GM21390 (cell line): ENCODE measurements at regions not wholly inside any gene's neighbourhood (a gene's known extent, or its start where the extent isn't known, plus 50 kb on each side); places are given as distances from the start of the nearest gene placed in this dataset.
"Not testable (repeated sequence)": the region's sequence is repeated elsewhere in the genome, so short reads cannot be mapped to it uniquely, and the experiment has no call there.

Source experiments
- ATAC-seq: cut with Tn5 transposase; IDR thresholded peaks from one replicate; pipeline ENCODE4 v1.9.1; 2021; ENCODE audit not compliant: unreplicated experiment

- ATAC-seq, result not testable (repeated sequence)
Observed at GRCh38 chrX:19229896-19230295, 107.6 kb upstream of the ADGRG2 start.

- ATAC-seq, result no peak
Observed at GRCh38 chrX:19237901-19238300, 105.8 kb upstream of the PDHA1 start.

GRCh38 chrX:19243431-19243830 lies 100.3 kb upstream of the PDHA1 start:
- ATAC-seq, result no peak

DNA sequence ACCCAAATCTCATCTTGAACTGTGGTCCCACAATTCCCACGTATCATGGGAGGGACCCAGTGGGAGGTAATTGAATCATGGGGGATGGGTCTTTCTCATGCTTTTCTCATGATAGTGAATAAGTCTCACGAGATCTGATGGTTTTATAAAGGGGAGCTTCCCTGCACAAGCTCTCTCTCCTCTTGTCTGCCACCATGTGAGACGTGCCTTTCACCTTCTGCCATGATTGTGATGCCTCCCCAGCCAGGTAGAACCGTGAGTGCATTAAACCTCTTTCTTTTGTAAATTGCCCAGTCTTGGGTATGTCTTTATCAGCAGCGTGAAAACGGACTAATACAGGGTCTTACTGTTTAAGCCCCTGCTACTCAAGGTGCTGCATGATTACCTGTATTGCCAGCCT lies 98.8 kb upstream of the PDHA1 start:
- ATAC-seq, result not testable (repeated sequence)

DNA sequence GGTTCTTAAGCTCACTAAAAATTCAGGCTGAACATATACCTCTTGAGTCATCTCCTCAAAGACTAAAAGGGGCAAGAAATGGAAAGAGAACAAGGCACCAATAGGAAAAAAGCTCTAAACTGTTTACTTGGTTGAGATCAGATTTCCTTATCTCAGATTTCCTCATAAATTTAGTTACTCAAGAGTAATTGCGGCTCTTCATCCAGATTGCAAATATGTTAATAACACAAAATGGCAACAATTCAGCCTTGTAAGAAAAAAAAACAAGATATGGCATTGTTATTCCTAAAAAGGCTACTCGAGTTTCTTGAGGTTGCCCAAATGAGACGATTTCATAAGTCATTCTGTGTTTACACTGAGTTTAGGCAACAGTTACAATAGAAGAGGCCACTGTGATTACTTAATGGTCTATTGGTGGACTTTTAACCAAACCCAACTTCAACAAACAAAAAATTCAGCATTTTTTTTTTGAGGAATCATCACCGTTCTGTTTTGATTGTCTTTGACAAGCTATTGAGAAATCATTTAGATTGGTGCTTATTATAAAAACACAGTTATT lies 97.9 kb upstream of the PDHA1 start:
- no peak for ATAC-seq

DNA sequence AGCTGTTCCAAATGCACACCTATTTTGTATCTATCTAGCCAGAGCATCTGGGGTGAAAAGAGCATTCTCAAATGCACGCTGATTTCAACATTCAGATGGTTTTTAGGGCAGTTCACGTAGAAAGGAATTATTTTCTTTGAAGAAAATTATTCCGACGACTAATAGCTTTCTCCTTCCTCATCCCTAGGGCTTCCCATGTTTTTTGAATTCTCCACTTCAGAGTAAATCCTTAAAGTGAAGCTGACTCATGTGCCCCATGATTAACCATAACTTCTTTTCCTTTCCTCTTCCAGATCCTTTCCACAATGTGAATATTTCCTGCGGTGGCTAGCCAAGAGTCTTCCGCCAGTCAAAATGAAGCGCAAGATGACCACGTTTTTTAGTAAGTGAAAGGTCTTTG lies 86.7 kb upstream of the PDHA1 start:
- ATAC-seq, result no peak

DNA sequence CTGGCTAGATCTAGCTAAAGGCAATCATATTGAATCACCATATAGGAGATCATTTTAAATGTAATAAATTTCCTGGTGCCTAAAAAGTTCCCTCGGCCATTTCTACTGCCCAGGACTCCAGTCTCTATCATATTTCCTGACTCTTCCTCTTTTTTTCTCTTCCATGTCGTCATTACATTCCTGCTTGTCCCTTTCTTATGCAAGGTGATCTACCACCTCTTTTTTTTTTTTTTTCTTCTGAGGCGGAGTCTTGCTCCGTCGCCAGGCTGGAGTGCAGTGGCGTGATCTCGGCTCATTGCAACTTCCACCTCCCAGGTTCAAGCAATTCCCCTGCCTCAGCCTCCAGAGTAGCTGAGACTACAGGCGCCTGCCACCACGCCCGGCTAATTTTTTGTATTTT lies 82.7 kb upstream of the PDHA1 start:
- ATAC-seq, result not testable (repeated sequence)

DNA sequence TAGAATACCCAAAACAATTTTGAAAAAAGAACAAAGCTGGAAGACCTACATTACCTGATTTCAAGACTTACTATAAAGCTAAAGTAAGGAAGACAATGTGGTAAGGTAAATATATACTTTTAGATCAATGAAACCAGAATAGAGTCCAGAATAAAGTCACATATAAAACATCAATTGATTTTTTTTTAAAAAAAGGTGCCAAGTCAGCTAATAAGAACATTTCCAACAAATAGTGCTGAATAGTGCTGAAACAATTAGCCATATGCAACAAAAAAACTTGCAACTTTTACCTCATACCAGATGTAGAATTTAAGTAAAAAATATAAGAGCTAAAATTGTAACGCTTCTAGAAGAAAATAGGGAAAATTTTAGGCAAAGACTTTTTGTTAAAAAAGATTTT lies 73.0 kb upstream of the PDHA1 start:
- ATAC-seq, result no peak

- ATAC-seq, result no peak
Observed at GRCh38 chrX:19272452-19272851, 71.3 kb upstream of the PDHA1 start.

DNA sequence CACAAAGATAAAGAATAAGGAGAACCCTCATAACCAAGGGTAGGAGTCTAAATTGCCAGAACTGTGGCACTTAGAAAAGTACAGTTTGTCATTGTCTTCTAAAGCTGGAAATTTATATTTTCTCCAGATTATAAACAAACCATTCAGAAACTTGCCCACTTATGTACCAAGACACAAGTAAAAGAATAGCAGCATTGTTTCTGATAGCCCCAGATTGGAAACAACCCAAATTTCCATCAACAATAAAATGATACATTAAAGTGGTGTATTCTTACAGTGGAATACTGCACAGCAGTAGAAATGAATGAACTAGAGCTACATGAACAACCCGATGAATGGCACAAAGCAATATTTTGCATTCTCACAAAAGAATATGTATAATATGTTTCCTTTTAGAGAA lies 63.1 kb upstream of the PDHA1 start:
- no peak for ATAC-seq

DNA sequence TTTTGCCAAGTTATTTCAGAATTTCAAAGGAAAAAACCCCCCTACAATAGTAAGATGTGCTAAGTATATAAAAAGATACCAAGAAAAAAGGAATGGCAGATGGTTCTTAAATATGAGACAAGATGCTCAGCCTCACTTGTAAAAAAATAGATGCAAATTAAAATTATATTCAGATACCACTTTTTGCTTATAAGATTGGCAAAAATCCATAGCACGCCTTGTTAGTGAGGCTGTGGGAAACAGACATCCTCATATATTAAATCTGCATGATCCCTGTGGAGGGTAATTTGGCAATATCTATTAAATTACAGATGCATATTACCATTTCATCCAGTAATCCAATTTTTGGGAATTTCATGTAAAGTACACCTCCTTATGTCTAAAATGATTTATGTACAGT lies 62.5 kb upstream of the PDHA1 start:
- ATAC-seq, result no peak

- ATAC-seq, result no peak
Observed at GRCh38 chrX:19283597-19284339, 60.0 kb upstream of the PDHA1 start.

- ATAC-seq, result no peak
Observed at GRCh38 chrX:19285857-19286256, 57.9 kb upstream of the PDHA1 start.

- no peak for ATAC-seq
Observed at GRCh38 chrX:19291086-19291485, 52.6 kb upstream of the PDHA1 start.

DNA sequence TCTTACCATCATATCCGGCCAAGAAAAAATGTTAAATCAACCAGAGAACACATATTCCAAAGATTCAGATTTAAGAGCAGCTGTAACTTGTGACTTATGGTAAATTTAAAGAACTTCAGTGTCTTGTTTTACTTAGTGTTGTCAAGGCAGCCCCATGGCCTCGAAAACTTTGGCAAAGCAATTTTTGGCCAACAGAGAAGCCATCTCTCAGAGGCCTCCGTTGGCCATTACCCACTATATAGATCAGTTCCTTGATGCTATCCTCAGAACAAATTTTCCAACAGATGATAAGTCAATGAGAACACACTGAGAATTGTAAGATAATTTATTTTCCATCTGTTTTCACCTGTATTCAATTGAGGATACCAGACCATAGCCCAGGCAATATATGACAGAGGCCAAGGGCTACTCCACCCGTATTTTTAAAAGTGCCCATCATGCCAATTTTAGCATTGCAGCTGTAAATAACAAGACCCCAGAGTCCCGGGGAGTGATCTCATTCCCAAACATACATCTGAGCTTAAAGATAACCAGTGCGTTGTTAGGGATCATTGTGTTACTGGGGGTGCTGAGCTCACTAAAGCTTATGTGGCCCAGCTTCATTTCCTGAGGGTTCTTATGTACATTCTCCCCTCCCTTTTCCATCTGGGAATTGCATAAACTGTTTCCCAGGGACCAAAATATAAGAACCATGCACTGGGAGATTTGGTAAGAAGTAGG lies 50.0 kb upstream of the PDHA1 start:
- ATAC-seq, result no peak
